Glomerular visceral epithelial cell (primary cell): ENCODE measurements at regions not wholly inside any gene's neighbourhood (a gene's known extent, or its start where the extent isn't known, plus 50 kb on each side); places are given as distances from the start of the nearest gene placed in this dataset.
A peak's percentile ranks its signal among the peaks of the same experiment; 100 is the strongest.

Experiments
- DNase-seq: peaks from one replicate; pipeline ENCODE4 v3.0.0-alpha.2; 2016; ENCODE audit errors: extremely low spot score

- DNase-seq: no peak
Observed at GRCh38 chr7:80563561-80564327, 51.9 kb upstream of the GNAT3 start.

- DNase-seq: no peak
Observed at GRCh38 chr7:80565554-80565953, 53.7 kb upstream of the GNAT3 start.

GRCh38 chr7:80581486-80582260 lies 56.8 kb upstream of the CD36 start:
- DNase-seq: no peak

GRCh38 chr7:80583901-80584300 lies 54.5 kb upstream of the CD36 start:
- no peak for DNase-seq

- DNase-seq: peak; percentile 27
Observed at GRCh38 chr7:80584778-80585177, 53.7 kb upstream of the CD36 start.

GRCh38 chr7:80587538-80587937 lies 50.9 kb upstream of the CD36 start:
- DNase-seq: no peak

- DNase-seq: no peak
Observed at GRCh38 chr7:80588591-80588990, 49.9 kb upstream of the CD36 start.
